ENCODE measurements at regions not wholly inside any gene's neighbourhood (a gene's known extent, or its start where the extent isn't known, plus 50 kb on each side); places are given as distances from the start of the nearest gene placed in this dataset.

- DNase-seq = no peak
Measured at GRCh38 chr2:550860-551567, 126.2 kb downstream of the TMEM18 start.

DNA sequence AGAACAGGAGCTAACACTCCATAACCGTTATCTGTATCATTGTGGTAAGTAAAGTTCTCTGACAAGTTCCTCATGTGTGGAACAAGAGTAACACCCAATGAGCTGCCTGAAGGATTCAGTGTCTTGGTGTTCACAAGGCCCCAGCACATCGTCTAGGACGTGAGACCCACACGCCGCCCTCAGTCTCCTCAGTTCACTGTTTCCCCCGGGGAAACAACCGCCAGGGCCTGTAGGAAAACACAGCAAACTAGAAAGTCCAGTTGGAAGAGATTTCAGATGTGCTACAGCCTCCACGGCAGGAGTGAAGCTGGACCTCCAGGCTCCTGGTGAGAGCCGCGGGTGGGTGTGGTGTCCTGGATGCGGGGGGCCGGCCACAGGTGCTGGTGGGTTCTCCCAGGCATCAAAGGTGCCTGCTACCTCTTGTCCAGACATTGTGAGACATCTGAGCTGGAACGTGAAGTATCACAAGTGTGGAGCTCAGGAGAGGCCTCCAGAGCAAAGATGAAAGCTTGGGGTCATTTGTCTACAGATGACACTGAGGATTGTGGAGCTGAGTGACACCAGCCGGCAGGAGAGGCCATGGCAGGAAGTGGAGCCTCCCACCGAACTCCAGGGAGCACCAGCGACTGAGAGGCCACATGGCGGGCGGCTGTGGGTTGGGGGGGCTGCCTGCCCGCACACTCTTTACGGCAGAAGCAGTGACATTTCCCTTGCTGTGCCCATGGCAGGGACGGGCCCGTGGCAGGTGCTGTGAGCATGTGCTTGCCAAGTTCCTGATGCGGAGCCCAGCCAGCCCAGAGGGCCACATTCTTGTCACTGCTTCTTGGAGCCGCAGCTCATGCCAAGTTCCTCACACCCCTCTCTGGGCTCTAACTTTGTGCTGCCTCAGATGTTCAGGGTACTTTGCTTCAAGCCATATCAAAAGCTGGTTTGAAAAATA lies 131.2 kb downstream of the TMEM18 start:
- no peak for DNase-seq

DNA sequence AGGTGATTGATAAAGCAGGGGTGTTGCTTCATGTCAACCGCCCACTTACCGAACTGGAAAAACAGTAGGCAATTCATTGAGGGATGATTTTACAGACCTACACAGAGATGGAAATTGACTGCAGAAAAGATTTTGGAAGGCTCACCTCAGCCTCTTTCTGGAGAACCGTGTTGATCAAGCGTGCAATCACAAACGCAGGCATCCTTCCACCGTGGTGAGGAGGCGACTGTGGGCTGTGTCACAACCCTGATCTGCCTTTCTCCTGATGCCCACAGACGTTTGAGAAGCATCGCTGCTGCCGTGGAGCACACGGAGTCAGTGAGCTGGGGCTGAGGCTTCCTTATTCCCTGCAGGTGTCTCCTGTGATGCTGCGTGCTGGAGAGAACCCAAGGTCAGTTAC lies 132.0 kb downstream of the TMEM18 start:
- no peak for DNase-seq

DNA sequence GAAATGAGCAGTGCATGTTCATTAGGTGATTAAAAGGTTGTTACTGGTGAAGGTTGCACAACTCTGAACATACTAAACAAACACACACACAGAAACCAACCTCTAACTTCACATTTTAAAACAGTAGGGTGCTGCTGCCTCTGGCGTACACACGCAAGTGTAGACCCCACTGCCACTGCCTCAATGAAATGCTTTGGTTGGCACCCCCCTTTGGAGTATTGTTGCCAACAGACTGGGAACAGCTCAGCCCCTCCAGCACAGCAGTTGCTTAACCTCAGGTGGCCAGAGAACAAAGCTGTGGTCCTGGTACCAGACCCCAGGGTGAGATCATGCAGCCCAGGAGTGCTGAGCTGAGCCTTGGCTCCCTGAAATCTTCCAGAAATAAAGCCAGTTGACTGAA lies 138.6 kb downstream of the TMEM18 start:
- no peak for DNase-seq

GRCh38 chr2:535222-535621 lies 142.0 kb downstream of the TMEM18 start:
- DNase-seq = no peak

- no peak for DNase-seq
Measured at GRCh38 chr2:529852-530251, 147.4 kb downstream of the TMEM18 start.

DNA sequence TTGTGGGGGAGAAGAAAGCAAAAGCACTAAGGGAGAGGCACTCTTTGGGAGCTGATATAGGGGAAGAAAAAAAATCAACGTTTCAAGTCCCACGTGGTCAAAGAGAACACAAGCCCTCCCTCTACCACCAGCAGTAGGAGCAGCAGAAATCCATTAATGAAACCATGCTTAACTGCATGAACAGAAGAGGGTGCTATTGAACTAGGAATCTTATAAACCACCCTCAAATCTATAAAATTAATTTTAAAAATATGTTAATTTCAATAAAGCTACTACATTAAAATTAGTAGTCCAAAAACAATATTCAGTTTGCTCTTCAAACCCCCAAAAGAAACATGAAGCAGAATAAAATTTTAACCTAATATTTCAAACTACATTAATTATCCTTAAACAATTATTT lies 147.8 kb downstream of the TMEM18 start:
- DNase-seq = peak; percentile 9

DNA sequence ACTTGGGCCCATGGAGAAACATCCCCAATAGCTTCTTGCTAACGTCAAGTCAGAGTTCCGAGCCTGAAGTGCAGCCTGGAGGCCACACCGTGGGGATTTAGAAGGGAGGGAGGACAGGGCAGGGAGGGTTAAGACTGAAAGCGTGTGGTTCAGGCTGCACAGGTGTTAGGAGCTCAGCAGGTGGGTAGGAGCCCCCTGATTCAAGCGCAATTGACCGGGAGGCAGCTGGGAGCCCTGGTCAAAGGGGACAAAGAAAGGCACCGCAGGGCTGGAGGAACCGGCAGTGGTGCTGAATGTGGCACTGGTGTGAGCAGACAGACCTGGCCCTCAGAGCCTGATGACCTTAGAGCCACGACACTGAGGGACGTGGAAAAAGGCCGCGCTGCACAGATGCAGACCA lies 149.6 kb downstream of the TMEM18 start:
- no peak for DNase-seq

DNA sequence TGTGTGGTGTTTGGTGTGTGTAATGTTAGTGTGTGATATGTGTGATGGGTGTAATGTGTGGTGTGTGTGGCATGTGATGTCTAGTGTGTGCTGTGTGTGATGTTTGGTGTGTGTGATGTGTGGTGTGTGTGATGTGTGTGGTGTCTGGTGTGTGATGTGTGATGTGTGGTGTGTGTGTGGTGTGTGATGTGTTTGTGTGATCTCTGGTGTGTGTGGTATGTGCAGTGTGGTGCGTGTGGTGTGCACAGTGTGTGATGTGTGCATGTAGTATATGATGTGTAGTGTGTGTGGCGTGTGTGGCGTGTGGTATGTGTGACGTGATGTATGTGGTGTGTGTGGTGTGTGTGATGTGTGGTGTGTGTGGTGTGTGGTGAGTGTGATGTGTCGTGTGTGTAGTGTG lies 150.3 kb downstream of the TMEM18 start:
- DNase-seq = no peak

DNA sequence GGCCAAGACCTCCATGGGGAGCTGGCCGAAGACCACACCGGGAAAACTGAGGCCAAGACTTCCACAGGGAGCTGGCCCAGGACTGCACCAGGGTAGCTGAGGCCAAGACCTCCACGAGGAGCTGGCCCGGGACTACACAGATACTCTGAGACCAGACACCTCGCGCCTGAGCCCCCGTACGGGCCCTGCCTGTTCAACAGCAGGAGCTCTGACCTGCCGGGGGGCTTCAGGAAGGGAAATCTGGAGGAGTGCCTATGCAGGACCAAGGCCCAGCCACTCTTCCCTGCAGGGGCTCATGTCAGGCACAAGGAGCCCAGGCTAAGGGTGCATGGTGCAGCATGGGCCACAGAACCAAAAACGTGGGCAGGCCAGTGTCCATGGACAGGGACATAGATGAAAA lies 151.6 kb downstream of the TMEM18 start:
- DNase-seq = no peak

GRCh38 chr2:525021-525420 lies 152.2 kb downstream of the TMEM18 start:
- no peak for DNase-seq

GRCh38 chr2:524442-524841 lies 152.8 kb downstream of the TMEM18 start:
- no peak for DNase-seq

- DNase-seq = no peak
Measured at GRCh38 chr2:523698-524270, 153.4 kb downstream of the TMEM18 start.

DNA sequence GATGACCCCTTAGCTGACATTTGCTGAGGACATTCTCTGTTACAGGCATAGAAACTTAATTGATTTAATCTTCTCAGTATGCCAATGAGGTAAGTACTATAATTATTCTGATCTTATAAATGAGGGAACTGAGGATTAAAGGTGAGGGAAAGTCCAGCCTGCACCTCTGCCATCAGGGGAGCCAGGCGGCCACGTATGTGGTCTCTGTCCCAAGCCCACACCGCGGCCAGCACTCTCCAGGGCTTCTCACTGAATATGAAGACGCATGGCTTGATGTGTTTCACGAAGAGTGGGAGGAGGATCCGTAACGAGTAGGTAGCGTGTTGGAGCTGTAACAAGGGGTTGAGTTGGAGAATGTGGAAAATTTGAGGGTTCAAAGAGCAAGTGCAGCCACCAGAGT lies 154.4 kb downstream of the TMEM18 start:
- no peak for DNase-seq

- no peak for DNase-seq
Measured at GRCh38 chr2:521853-522530, 155.2 kb downstream of the TMEM18 start.

DNA sequence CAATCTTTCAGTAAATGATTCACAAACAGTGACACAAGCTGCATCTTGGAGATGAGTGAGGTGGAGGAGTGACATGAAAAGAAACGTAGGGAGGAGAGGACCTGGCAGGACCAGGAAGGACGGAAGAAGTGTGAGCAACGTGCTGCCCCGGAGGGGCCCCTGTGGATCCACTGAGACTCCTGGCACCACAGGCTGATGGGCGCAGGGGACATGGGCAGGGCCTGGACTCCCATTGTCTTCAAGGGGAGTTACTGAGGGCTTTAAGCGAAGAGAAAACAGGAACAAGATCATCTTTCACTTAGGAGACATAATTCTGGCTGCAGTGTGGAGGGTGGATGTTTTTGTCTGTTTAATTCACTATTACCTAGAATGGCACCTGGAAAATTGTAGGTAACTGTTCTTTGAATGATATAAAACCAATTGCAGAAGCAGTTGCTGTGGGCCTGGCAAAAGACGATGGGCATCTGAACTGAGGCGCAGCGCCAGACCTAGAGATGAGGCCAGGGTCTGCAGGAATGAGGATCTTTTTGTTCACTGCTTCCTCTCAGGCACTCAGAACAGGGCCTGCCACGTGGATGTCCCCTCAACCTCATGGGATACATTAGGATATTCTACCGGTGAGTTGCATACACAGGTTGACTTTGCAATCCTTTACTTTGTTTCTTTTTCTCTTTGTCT lies 156.4 kb downstream of the TMEM18 start:
- no peak for DNase-seq

DNA sequence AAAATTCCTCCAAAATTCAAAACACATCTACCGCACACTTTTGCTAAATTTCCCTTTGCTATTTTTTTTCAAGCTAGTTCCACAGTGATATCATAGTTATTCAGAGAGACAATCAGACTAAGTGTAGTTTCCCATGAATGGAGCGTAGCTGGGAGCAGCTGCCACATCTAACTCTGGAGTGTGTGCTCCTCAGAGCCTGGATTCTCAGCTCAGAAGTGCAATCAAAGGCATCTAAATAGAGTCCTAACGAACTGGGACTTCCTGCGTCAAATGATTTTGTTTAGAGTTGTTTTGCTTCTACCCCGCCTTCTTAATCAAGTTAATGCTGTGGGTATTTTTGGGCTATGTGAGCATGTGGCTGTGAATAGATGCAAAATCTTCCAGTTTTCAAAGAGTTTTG lies 160.3 kb downstream of the TMEM18 start:
- DNase-seq = no peak

DNA sequence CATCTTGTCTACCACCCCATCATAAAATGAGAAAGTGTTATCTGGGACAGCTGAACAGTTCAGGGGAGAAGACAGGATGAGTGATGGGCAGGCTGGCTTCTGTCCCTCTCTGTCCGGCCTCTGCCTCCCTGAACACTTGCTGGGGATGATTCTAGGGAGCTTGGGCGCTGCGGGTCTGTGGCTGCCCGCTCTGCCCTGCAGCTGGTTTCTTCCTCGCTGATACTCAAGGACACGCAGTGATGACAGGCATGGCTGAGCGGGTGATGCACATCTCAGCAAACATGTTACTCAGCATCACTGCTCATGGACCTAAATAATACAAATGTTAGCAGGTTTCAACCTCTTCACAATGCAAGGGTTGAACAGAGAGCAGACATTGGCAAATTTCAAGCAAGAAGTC lies 161.1 kb downstream of the TMEM18 start:
- DNase-seq = no peak

GRCh38 chr2:515441-516127 lies 161.6 kb downstream of the TMEM18 start:
- DNase-seq = no peak

- no peak for DNase-seq
Measured at GRCh38 chr2:513981-514706, 163.1 kb downstream of the TMEM18 start.

DNA sequence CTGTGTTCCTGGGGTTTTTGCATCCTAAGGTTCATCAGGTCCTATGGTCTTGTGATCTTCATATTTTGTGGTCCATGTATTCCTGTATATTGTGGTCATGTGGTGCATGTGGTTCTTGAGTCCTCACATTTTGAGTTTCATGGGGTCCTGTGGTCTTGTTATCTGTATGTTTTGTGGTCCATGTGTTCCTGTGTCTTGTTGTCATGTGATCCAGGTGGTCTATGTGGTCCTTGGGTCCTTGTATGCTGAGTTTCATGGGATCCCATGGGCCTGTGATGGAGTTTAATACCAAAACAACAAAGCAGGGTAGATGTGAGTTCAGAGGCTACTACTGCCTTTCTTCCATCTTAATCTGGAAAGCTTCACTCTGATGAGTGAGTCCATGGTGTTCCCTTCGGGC lies 166.4 kb downstream of the TMEM18 start:
- no peak for DNase-seq

Measured in CD4-positive, alpha-beta T cell treated with Interleukin-21 for 1 hour (primary cell).